Right lobe of liver (tissue), 4 donors: ENCODE measurements at regions not wholly inside any gene's neighbourhood (a gene's known extent, or its start where the extent isn't known, plus 50 kb on each side); places are given as distances from the start of the nearest gene placed in this dataset.

Experiments
- CTCF ChIP-seq, 4 donors: fragments of 200-600 bp in 3 of 4; fragments of 450-650 bp in 1 of 4; IDR thresholded peaks; one replicate each; pipeline versions ENCODE4 v1.5.1 to v1.8.0; 2016 to 2022; ENCODE audit warnings: antibody characterized with exemption in 4 of 4, mild to moderate bottlenecking in 2 of 4
- POLR2A ChIP-seq: fragments of 450-650 bp; IDR thresholded peaks from one replicate; pipeline ENCODE4 v1.6.1; 2017; ENCODE audit warnings: antibody characterized with exemption, mild to moderate bottlenecking
- donor health status: DM: no; HTN: no; CAD: no.
- donor health status: DM: no; HTN: no; CAD: no.
- donor health status: DM: no; HTN: yes; CAD: no.

- no peak for TF ChIP-seq CTCF (IDR thresholded peaks at IDR 0.05)
- TF ChIP-seq POLR2A: no peak
Measured at GRCh38 chr13:83281654-83282053, 600.6 kb downstream of the SLITRK1 start.
